ENCODE measurements at regions not wholly inside any gene's neighbourhood (a gene's known extent, or its start where the extent isn't known, plus 50 kb on each side); places are given as distances from the start of the nearest gene placed in this dataset.

DNA sequence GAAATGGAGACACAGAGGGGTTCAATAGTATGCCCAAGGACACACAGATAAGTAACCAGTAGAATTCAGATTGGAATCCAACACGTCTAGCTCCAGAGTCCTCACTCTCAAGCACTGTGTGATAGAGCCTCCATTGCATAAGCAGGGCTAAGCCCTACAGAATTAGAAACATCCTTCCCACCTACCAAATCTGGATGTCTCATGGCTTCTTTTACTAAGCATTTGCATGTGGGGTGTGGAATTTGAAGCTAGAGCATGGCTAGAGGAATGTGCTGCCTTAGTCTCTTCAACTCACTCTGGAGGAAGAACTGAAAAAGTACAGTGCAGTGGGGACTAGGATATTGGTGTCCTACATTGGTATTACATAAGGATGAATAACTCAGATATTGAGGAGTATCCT, 119.4 kb downstream of the MFAP3L start:
- Histone ChIP-seq H3K36me3 (no peaks in the 10 kb centered on the region), H3K4me3 (no peak overlapping the region), H3K27ac (no peak overlapping the region), H3K27me3 (no peaks in the 10 kb centered on the region), H3K4me1 (no peaks in the 10 kb centered on the region), H3K9me3 (no peaks in the 10 kb centered on the region)
- WGBS, 2 donors, result 67 to 80% methylated on average over 1 of the region's 1 CpG
- no peak for DNase-seq
- intact Hi-C loops (cut with DNase I), result no loop called here
- no peak for TF ChIP-seq POLR2A (IDR thresholded peaks at IDR 0.05)
- TF ChIP-seq, protein P1, sequence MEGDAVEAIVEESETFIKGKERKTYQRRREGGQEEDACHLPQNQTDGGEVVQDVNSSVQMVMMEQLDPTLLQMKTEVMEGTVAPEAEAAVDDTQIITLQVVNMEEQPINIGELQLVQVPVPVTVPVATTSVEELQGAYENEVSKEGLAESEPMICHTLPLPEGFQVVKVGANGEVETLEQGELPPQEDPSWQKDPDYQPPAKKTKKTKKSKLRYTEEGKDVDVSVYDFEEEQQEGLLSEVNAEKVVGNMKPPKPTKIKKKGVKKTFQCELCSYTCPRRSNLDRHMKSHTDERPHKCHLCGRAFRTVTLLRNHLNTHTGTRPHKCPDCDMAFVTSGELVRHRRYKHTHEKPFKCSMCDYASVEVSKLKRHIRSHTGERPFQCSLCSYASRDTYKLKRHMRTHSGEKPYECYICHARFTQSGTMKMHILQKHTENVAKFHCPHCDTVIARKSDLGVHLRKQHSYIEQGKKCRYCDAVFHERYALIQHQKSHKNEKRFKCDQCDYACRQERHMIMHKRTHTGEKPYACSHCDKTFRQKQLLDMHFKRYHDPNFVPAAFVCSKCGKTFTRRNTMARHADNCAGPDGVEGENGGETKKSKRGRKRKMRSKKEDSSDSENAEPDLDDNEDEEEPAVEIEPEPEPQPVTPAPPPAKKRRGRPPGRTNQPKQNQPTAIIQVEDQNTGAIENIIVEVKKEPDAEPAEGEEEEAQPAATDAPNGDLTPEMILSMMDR (IDR thresholded peaks at IDR 0.05), result no peak

GRCh38 chr4:169906104-169906503, 120.1 kb downstream of the MFAP3L start:
- 44 to 69% methylated on average over 2 of the region's 2 CpGs for WGBS, 2 donors
- H3K36me3 ChIP-seq, result no peaks in the 10 kb centered on the region
- H3K9me3 ChIP-seq, result no peaks in the 10 kb centered on the region
- H3K4me3 ChIP-seq, result no peak overlapping the region
- H3K27me3 ChIP-seq, result no peaks in the 10 kb centered on the region
- no peaks in the 10 kb centered on the region for H3K4me1 ChIP-seq
- no peak for TF ChIP-seq POLR2A (IDR thresholded peaks at IDR 0.05)
- TF ChIP-seq, protein P1 (IDR thresholded peaks at IDR 0.05), result no peak
- intact Hi-C loops (cut with DNase I), result no loop called here
- H3K27ac ChIP-seq, result no peak overlapping the region
- no peak for DNase-seq

GRCh38 chr4:169902658-169903345, 123.4 kb downstream of the MFAP3L start:
- Histone ChIP-seq H3K36me3 (no peaks in the 10 kb centered on the region), H3K9me3 (no peaks in the 10 kb centered on the region), H3K4me1 (no peaks in the 10 kb centered on the region), H3K4me3 (no peak overlapping the region), H3K27ac (no peak overlapping the region), H3K27me3 (no peaks in the 10 kb centered on the region)
- intact Hi-C loops (cut with DNase I), result no loop called here
- DNase-seq, result no peak
- WGBS, 2 donors, result 74 to 79% methylated on average over 9 of the region's 9 CpGs
- TF ChIP-seq POLR2A (IDR thresholded peaks at IDR 0.05), result no peak

DNA sequence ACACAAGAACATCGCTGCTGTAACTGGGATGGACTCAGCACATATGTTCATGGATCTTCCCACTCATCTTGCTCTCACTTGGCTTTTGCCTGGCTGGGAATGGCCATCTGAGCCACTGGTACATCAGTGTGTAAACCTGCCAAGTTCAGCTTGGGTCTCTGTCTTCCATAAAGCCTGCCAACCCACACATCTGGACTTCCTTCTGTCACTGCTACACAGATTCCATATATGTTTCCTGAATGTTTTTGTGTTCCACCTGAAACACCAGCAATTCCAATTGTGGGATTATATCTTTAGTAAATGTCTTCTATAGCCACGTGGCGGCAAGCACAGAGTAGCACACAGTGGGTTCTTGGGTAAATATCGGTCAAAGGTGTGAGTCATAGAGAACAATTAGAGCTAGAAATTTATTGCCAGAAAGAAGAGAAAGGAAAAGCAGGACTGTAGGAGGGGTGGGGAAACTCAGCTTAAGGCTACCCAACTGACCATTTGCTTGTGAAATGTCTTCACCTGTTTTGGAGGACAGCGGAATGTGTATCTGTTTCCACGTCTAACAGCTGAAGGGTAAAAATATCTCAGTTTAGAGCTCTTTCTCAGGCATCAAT, 125.9 kb downstream of the MFAP3L start:
- no peak for TF ChIP-seq POLR2A (IDR thresholded peaks at IDR 0.05)
- TF ChIP-seq, protein P1 (IDR thresholded peaks at IDR 0.05), result no peak
- no peak for DNase-seq
- H3K4me1 ChIP-seq, result no peaks in the 10 kb centered on the region
- H3K27ac ChIP-seq, result no peak overlapping the region
- no peak overlapping the region for H3K4me3 ChIP-seq
- no peaks in the 10 kb centered on the region for H3K27me3 ChIP-seq
- H3K36me3 ChIP-seq, result no peaks in the 10 kb centered on the region
- intact Hi-C loops (cut with DNase I), result no loop called here
- WGBS, 2 donors, result 63 to 67% methylated on average over 6 of the region's 6 CpGs
- no peaks in the 10 kb centered on the region for H3K9me3 ChIP-seq

- Histone ChIP-seq H3K9me3 (no peaks in the 10 kb centered on the region), H3K4me3 (no peak overlapping the region), H3K36me3 (no peaks in the 10 kb centered on the region), H3K27me3 (no peaks in the 10 kb centered on the region), H3K27ac (no peak overlapping the region), H3K4me1 (no peaks in the 10 kb centered on the region)
- no peak for TF ChIP-seq POLR2A (IDR thresholded peaks at IDR 0.05)
- TF ChIP-seq, protein P1 (IDR thresholded peaks at IDR 0.05), result no peak
- no peak for DNase-seq
- intact Hi-C loops (cut with DNase I), result no loop called here
- WGBS, 2 donors, result 53% methylated on average over 2 of the region's 2 CpGs
Measured at GRCh38 chr4:169899295-169899694, 126.9 kb downstream of the MFAP3L start.

Measured in esophagus squamous epithelium (tissue), 5 donors.